Lower leg skin (tissue), 4 donors: ENCODE measurements at regions not wholly inside any gene's neighbourhood (a gene's known extent, or its start where the extent isn't known, plus 50 kb on each side); places are given as distances from the start of the nearest gene placed in this dataset.
"Not testable (repeated sequence)": the region's sequence is repeated elsewhere in the genome, so short reads cannot be mapped to it uniquely, and the experiment has no call there.

ENCODE experiments used
- DNase-seq, 2 donors: peaks; one replicate each; pipeline ENCODE4 v3.0.0-alpha.2; 2019; ENCODE audit warnings: low spot score in 2 of 2
- H3K4me3 ChIP-seq: fragments of 200-600 bp; sonication (generic); 2 replicates; pipeline ENCODE4 v1.5.1; 2017; ENCODE audit warnings: mild to moderate bottlenecking, low read depth; ENCODE audit not compliant: poor library complexity, severe bottlenecking
- POLR2A ChIP-seq, 2 donors: fragments of 450-650 bp; IDR thresholded peaks; one replicate each; pipeline ENCODE4 v1.6.1; 2016 to 2017; ENCODE audit warnings: antibody characterized with exemption in 2 of 2, mild to moderate bottlenecking in 1 of 2, moderate library complexity in 1 of 2
- whole genome bisulfite sequencing, 2 donors: methylation state at CpG; one replicate each; pipeline ENCODE4 v1.1.5; 2018; 5-methylcytosine and 5-hydroxymethylcytosine counted together
- intact Hi-C: fragments of 100-400 bp; cut with DNase I; formaldehyde crosslinking; loops from one replicate; pipeline ENCODE4 v1.15.0; 2023; ENCODE audit warnings: low total_unique reads
- TF ChIP-seq, protein P1 (sequence below), 3 donors: fragments of 450-650 bp; IDR thresholded peaks; one replicate each; pipeline ENCODE4 v1.5.1; 2016; ENCODE audit warnings: antibody characterized with exemption in 3 of 3, mild to moderate bottlenecking in 3 of 3, moderate library complexity in 2 of 3

DNA sequence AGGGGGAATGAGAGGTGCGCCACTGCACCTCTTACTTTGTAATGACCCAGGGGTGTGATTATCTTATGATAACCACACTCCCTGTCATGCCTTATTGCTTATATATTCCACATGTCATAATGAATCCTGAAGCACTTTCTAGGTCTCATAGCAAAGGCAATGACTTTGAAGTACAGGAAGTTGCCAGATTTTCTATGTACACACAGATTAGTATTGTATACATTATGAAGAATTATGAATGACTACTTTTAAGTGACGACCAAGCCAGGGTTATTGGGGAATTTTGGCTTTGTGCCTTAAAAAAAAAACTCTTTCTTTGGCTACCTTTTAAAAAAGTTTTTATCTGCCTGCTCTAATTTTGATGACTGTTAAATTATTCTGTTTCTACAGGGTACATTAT, 269.6 kb downstream of the MDFIC start:
- whole genome bisulfite sequencing, 2 donors: 30 to 33% methylated on average over 2 of the region's 2 CpGs
- intact Hi-C loops: no loop called here
- TF ChIP-seq POLR2A (IDR thresholded peaks at IDR 0.05): no peak
- TF ChIP-seq, protein P1, sequence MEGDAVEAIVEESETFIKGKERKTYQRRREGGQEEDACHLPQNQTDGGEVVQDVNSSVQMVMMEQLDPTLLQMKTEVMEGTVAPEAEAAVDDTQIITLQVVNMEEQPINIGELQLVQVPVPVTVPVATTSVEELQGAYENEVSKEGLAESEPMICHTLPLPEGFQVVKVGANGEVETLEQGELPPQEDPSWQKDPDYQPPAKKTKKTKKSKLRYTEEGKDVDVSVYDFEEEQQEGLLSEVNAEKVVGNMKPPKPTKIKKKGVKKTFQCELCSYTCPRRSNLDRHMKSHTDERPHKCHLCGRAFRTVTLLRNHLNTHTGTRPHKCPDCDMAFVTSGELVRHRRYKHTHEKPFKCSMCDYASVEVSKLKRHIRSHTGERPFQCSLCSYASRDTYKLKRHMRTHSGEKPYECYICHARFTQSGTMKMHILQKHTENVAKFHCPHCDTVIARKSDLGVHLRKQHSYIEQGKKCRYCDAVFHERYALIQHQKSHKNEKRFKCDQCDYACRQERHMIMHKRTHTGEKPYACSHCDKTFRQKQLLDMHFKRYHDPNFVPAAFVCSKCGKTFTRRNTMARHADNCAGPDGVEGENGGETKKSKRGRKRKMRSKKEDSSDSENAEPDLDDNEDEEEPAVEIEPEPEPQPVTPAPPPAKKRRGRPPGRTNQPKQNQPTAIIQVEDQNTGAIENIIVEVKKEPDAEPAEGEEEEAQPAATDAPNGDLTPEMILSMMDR (IDR thresholded peaks at IDR 0.05): no peak
- H3K4me3 ChIP-seq: no peak overlapping the region
- DNase-seq: no peak

DNA sequence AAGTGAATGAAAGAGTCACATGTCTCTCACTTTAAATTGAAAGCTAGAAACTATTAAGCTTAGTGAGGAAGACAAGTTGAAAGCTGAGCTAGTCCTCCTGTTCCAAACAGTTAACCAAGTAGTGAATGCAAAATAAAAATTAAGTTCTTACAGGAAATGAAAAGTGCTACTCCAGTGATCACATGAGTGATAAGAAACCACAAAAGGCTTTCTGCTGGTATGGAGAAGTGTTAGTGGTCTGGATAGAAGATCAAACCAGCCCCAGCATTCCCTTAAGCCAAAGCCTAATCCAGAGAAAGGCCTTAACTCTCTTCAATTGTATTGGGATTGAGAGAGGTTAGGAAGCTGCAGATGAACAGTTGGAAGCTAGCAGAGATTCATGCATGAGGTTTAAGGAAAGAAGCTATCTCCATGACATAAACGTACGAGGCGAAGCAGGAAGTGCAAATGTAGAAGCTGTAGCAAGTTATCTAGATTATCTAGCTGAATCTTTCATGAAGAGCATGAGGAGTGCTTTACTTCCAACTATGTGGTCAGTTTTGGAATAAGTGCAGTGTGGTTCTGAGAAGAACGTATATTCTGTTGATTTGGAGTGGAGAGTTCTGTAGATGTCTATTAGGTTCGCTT, 261.6 kb downstream of the MDFIC start:
- intact Hi-C loops: no loop called here
- no peak for DNase-seq
- 73 to 79% methylated on average over 5 of the region's 5 CpGs for WGBS, 2 donors
- TF ChIP-seq, protein P1 (IDR thresholded peaks at IDR 0.05): no peak
- TF ChIP-seq POLR2A (IDR thresholded peaks at IDR 0.05): no peak
- no peak overlapping the region for H3K4me3 ChIP-seq

DNA sequence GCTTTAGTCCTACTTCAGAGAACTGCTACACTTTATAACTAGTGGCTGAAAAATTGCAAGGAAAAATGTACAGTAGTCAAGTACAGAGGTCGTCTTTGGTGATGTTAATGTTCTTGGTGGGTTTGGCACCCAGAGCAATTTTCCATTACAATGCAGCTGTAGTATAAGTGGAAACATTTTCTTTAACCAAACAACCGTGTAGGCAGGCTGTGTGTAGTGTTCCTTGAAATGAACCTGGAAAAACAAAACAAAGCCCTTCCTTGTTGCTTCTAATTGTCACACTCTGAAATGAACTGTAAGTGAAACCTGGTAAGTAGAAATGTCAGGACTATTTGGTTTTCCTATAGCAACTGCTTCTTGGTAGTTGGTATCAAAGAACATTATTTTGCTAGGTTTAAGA, 256.9 kb downstream of the MDFIC start:
- H3K4me3 ChIP-seq: no peak overlapping the region
- DNase-seq: no peak
- WGBS, 2 donors: 37 to 43% methylated on average over 2 of the region's 2 CpGs
- intact Hi-C loops: no loop called here
- no peak for TF ChIP-seq POLR2A (IDR thresholded peaks at IDR 0.05)
- TF ChIP-seq, protein P1 (IDR thresholded peaks at IDR 0.05): no peak

DNA sequence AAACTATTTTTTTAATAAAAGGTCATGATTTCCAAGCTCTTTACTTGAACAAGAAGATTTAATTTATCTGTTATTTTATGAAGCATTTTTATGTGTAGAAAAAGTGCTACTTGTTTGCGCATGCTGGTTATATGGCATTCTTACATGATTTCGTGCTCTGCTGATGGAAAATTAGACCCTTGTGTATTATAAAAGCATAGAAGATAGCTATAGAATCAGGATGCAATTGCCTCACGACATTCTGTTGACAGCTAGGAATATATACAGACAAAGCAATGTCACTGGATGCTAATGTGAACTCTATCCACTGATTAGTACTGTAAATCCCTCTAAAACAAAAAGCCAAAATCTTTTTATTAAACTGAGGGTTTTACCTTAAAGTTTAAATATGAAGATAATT, 255.9 kb downstream of the MDFIC start:
- TF ChIP-seq, protein P1 (IDR thresholded peaks at IDR 0.05): no peak
- TF ChIP-seq POLR2A (IDR thresholded peaks at IDR 0.05): no peak
- intact Hi-C loops: no loop called here
- WGBS, 2 donors: 83 to 84% methylated on average over 3 of the region's 3 CpGs
- DNase-seq: no peak
- no peak overlapping the region for H3K4me3 ChIP-seq

DNA sequence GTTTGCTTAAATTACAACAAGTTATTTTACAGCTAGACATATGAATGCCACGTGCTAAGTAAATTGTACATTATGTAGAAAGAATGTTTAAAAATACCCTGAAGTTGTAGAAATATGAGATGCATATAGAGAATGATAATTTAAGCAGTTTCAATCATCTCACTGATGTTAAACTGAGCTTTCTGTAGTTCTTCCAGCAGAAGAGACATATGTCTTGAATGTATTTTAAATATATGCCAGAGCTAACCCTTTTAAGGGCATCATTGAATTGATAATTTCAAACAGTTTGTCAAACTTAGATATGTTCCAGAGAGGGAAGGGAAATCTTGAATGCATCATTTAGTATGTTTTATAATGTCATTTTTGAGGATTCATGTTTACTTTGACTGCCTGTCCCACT, 255.2 kb downstream of the MDFIC start:
- no peak overlapping the region for H3K4me3 ChIP-seq
- TF ChIP-seq, protein P1 (IDR thresholded peaks at IDR 0.05): no peak
- no peak for TF ChIP-seq POLR2A (IDR thresholded peaks at IDR 0.05)
- intact Hi-C loops: no loop called here
- no peak for DNase-seq
- 23 to 37% methylated on average over 1 of the region's 1 CpG for WGBS, 2 donors

DNA sequence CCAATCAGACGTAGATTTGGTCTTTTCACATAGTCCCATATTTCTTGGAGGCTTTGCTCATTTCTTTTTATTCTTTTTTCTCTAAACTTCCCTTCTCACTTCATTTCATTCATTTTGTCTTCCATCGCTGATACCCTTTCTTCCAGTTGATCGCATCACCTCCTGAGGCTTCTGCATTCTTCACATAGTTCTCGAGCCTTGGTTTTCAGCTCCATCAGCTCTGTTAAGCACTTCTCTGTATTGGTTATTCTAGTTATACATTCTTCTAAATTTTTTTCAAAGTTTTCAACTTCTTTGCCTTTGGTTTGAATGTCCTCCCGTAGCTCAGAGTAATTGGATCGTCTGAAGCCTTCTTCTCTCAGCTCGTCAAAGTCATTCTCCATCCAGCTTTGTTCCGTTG, 250.5 kb downstream of the MDFIC start:
- intact Hi-C loops, H3K4me3 ChIP-seq, DNase-seq: not testable (repeated sequence)
- WGBS, 2 donors: 96% methylated on average over 8 of the region's 8 CpGs
